HCT116 (cell line): ENCODE measurements at regions not wholly inside any gene's neighbourhood (a gene's known extent, or its start where the extent isn't known, plus 50 kb on each side); places are given as distances from the start of the nearest gene placed in this dataset.

ENCODE experiments used
- ATAC-seq: fragments of 200-7000 bp; cut with Tn5 transposase; 2 replicates; pipeline ENCODE4 v1.9.1; 2020; ENCODE audit warnings: mild to moderate bottlenecking, moderate library complexity
- BruUV-seq: library from RNA; stranded (reverse); fragments of 400-500 nt; replicated peaks from 2 replicates; lab custom pipeline; 2021; lab: Mats Ljungman, UMichigan
- CTCF ChIA-PET: fragments of 300-600 bp; sonication (Branson Sonifier 250); formaldehyde crosslinking; loops from one replicate; lab custom pipeline; 2021; ENCODE audit warnings: antibody characterized with exemption; lab: Charles Lee
- POLR2A ChIA-PET: fragments of 300-600, 350-600 bp; sonication (Branson Sonifier 250); formaldehyde crosslinking; loops from one replicate; lab custom pipeline; 2021; ENCODE audit warnings: antibody characterized with exemption; lab: Charles Lee
- RAD21 ChIA-PET, 2 experiments: fragments of 300-600 bp; sonication (Branson Sonifier 250); formaldehyde crosslinking; loops; one replicate each; lab custom pipeline; 2023; ENCODE audit warnings: low total read pairs in 2 of 2; ENCODE audit not compliant: uncharacterized antibody in 2 of 2, unreplicated experiment in 2 of 2, low non-redundant PET in 1 of 2; lab: Charles Lee
- DNase-seq: peaks from one replicate; pipeline ENCODE4 v3.0.0-alpha.2; 2010; ENCODE audit warnings: low read depth, low spot score
- H2AFZ ChIP-seq: fragments of 200-600 bp; shearing (Covaris generic), sonication (generic); 2 replicates; pipeline ENCODE4 v1.6.1; 2017; ENCODE audit warnings: low read depth, mixed run types, mixed read lengths, antibody characterized with exemption, low read length; ENCODE audit not compliant: poor library complexity, severe bottlenecking
- H3K27ac ChIP-seq: 2 replicates; pipeline ENCODE4 v1.5.1; 2012; ENCODE audit warnings: low read depth, low read length
- H3K27me3 ChIP-seq: fragments of 200-600 bp; sonication (generic); 2 replicates; pipeline ENCODE4 v1.6.1; 2016; ENCODE audit warnings: mixed run types, low read length, mixed read lengths; ENCODE audit not compliant: insufficient read depth
- H3K36me3 ChIP-seq, 2 experiments: fragments of 200-500 bp in 1 of 2; fragments of 200-600 bp in 1 of 2; sonication (Bioruptor generic) in 1 of 2; sonication (generic) in 1 of 2; 2 replicates each; pipeline versions ENCODE4 v1.5.1 to v1.6.1; 2014 to 2016; ENCODE audit warnings: low read length in 2 of 2, inconsistent platforms in 1 of 2, mixed read lengths in 1 of 2, mixed run types in 1 of 2; ENCODE audit not compliant: insufficient read depth in 2 of 2, control insufficient read depth in 1 of 2
- H3K4me1 ChIP-seq, 2 experiments: fragments of 200-600 bp in 1 of 2; sonication (generic) in 1 of 2; 2 replicates each; pipeline versions ENCODE4 v1.5.1 to v1.6.1; 2012 to 2017; ENCODE audit warnings: low read length in 2 of 2, inconsistent platforms in 1 of 2, mild to moderate bottlenecking in 1 of 2, mixed read lengths in 1 of 2, mixed run types in 1 of 2, moderate library complexity in 1 of 2; ENCODE audit not compliant: insufficient read depth in 2 of 2, control insufficient read depth in 1 of 2
- H3K4me2 ChIP-seq: fragments of 200-600 bp; sonication (generic); 2 replicates; pipeline ENCODE4 v1.6.1; 2017; ENCODE audit warnings: mixed run types, low read length, mixed read lengths
- H3K4me3 ChIP-seq, 2 experiments: fragments of 200-600 bp in 1 of 2; sonication (generic) in 1 of 2; replicated peaks in 1 of 2; 2 replicates each; pipeline ENCODE4 v1.5.1; 2011 to 2016; ENCODE audit warnings: low read length in 2 of 2, control low read depth in 1 of 2, low read depth in 1 of 2, mild to moderate bottlenecking in 1 of 2, mixed read lengths in 1 of 2, mixed run types in 1 of 2
- H3K79me2 ChIP-seq: fragments of 200-600 bp; sonication (generic); 2 replicates; pipeline ENCODE4 v1.6.1; 2017; ENCODE audit warnings: mild to moderate bottlenecking, mixed run types, low read length, moderate library complexity, mixed read lengths; ENCODE audit not compliant: insufficient read depth
- H3K9ac ChIP-seq: fragments of 200-600 bp; sonication (generic); 2 replicates; pipeline ENCODE4 v1.6.1; 2016; ENCODE audit warnings: low read length, mixed read lengths
- H3K9me2 ChIP-seq: fragments of 200-600 bp; sonication (generic), shearing (Covaris generic); 2 replicates; pipeline ENCODE4 v1.6.1; 2017; ENCODE audit warnings: mixed run types, mild to moderate bottlenecking, moderate library complexity; ENCODE audit not compliant: insufficient read depth
- H3K9me3 ChIP-seq, 2 experiments: fragments of 200-500 bp in 1 of 2; fragments of 200-600 bp in 1 of 2; sonication (Bioruptor generic) in 1 of 2; sonication (generic) in 1 of 2; 2 replicates each; pipeline ENCODE4 v1.6.1; 2014 to 2017; ENCODE audit warnings: low read length in 2 of 2, mixed read lengths in 2 of 2, inconsistent platforms in 1 of 2, low read depth in 1 of 2, mild to moderate bottlenecking in 1 of 2, mixed run types in 1 of 2, moderate library complexity in 1 of 2; ENCODE audit not compliant: control insufficient read depth in 1 of 2, insufficient read depth in 1 of 2
- H4K20me1 ChIP-seq: fragments of 200-600 bp; sonication (generic), shearing (Covaris generic); 2 replicates; pipeline ENCODE4 v1.6.1; 2017; ENCODE audit warnings: mixed run types, mild to moderate bottlenecking, moderate library complexity; ENCODE audit not compliant: insufficient read depth
- CBX3 ChIP-seq: IDR thresholded peaks from 2 replicates; pipeline ENCODE4 v1.6.1; 2012; ENCODE audit warnings: low read depth
- EGR1 ChIP-seq: IDR thresholded peaks from 2 replicates; pipeline ENCODE4 v1.6.1; 2012; ENCODE audit warnings: low read depth
- ELF1 ChIP-seq: IDR thresholded peaks from 2 replicates; pipeline ENCODE4 v1.6.1; 2012; ENCODE audit warnings: low read depth, borderline replicate concordance
- EZH2 ChIP-seq: fragments of 200-600 bp; sonication (generic); IDR thresholded peaks from 2 replicates; pipeline ENCODE4 v1.6.1; 2017; ENCODE audit warnings: antibody characterized with exemption, mixed run types
- EZH2phosphoT487 ChIP-seq: fragments of 200-600 bp; IDR thresholded peaks from 2 replicates; pipeline ENCODE4 v1.6.1; 2018; ENCODE audit warnings: antibody characterized with exemption, borderline replicate concordance
- FOSL1 ChIP-seq: IDR thresholded peaks from 2 replicates; pipeline ENCODE4 v1.6.1; 2012; ENCODE audit warnings: low read depth
- JUND ChIP-seq: IDR thresholded peaks from 2 replicates; pipeline ENCODE4 v1.6.1; 2012
- POLR2A ChIP-seq: IDR thresholded peaks from 2 replicates; pipeline ENCODE4 v1.7.0; 2011; ENCODE audit warnings: borderline replicate concordance; ENCODE audit not compliant: insufficient read depth, insufficient read length; ENCODE audit errors: extremely low read depth
- POLR2AphosphoS5 ChIP-seq: IDR thresholded peaks from 2 replicates; pipeline ENCODE4 v1.6.1; 2011; ENCODE audit warnings: mild to moderate bottlenecking, low read depth, low read length, moderate library complexity
- RAD21 ChIP-seq: IDR thresholded peaks from 2 replicates; pipeline ENCODE4 v1.6.1; 2012; ENCODE audit warnings: low read depth, mild to moderate bottlenecking
- SIN3A ChIP-seq: IDR thresholded peaks from 2 replicates; pipeline ENCODE4 v1.6.1; 2012; ENCODE audit warnings: low read depth
- SP1 ChIP-seq: IDR thresholded peaks from 2 replicates; pipeline ENCODE4 v1.6.1; 2012; ENCODE audit warnings: low read depth
- YY1 ChIP-seq: IDR thresholded peaks from 2 replicates; pipeline ENCODE4 v1.6.1; 2011; ENCODE audit warnings: low read length, low read depth, moderate library complexity, mild to moderate bottlenecking; ENCODE audit not compliant: insufficient replicate concordance; ENCODE audit errors: extremely low read depth
- ZNF274 ChIP-seq: fragments of 200-500 bp; sonication (Bioruptor generic); IDR thresholded peaks from 2 replicates; pipeline ENCODE4 v1.6.1; 2014; ENCODE audit warnings: mild to moderate bottlenecking, low read depth, low read length, inconsistent platforms
- intact Hi-C: fragments of 100-400 bp; cut with micrococcal nuclease; formaldehyde crosslinking; loops from 2 replicates; pipeline ENCODE4 v1.10.0; 2022
- TF ChIP-seq, protein P1 (sequence below): IDR thresholded peaks from 2 replicates; pipeline ENCODE4 v1.6.1; 2012
- TF ChIP-seq, protein P2 (sequence below): IDR thresholded peaks from 2 replicates; pipeline ENCODE4 v1.6.1; 2012
- TF ChIP-seq, protein P3 (sequence below), 3 experiments: fragments of 200-600 bp in 1 of 3; sonication (generic) in 1 of 3; IDR thresholded peaks in 2 of 3; conservative IDR thresholded peaks in 1 of 3; 2 replicates each; pipeline ENCODE4 v1.5.1; 2012 to 2017; ENCODE audit warnings: low read depth in 2 of 3, low read length in 2 of 3, antibody characterized with exemption in 1 of 3, borderline replicate concordance in 1 of 3, control low read depth in 1 of 3, mild to moderate bottlenecking in 1 of 3, mixed read lengths in 1 of 3, mixed run types in 1 of 3, moderate library complexity in 1 of 3; ENCODE audit not compliant: insufficient read depth in 1 of 3

DNA sequence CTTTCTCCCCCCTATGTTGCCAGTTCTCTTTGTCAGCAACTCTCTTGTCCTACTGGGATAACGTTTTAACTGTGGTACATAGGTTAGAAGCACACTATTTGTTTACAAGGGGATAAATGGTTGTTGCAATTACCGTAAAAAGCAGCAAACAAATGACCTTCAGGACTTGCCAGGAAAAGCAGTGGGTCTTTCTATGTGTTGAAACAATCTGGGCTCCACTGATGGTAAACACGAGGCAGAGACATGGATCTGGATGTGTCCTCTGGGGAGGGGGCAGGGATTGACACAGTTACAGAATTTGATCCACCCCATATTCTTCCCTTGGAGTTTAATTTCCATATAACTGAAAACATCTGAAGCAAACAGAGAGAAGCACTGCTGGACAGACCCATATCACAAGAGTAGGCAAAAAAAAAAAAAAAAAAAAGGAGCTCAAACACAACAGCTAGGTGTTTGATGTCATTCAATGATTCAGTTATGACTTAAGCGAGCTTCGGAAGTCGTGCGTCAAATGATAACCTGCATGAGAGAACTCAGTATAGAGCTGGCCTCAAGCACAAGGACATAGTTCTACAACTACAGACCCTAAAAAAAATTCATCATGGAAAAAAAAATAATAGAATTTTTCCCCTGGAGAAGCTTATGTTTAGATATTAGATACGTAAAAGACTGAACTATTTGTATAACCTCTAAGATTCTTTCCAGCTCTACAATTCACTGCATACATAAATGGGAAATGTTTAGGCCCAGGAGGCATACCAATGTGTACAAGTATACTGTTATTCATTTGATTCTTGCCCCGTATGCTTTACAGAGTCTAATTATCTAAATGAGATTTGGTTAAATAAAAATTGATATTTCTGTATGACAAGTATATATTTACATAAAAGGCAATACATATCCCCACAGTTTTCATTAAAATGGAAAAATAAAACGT is 127.7 kb downstream of the ALDH8A1 start (continued):
- no peak for TF ChIP-seq EZH2
- no peak for TF ChIP-seq SP1

- ATAC-seq = no peak
- Histone ChIP-seq H2AFZ (no peak overlapping the region), H3K9me2 (no peaks in the 10 kb centered on the region), H3K9ac (no peak overlapping the region), H3K36me3 (no peaks in the 10 kb centered on the region), H3K4me3 (no peak overlapping the region), H3K27me3 (no peaks in the 10 kb centered on the region), H3K79me2 (no peaks in the 10 kb centered on the region), H3K4me2 (no peak overlapping the region), H3K27ac (no peak overlapping the region), H4K20me1 (no peaks in the 10 kb centered on the region), H3K9me3 (no peaks in the 10 kb centered on the region), H3K4me1 (peaks cover 0 to 5% of the 10 kb centered on the region in 2 experiments; a peak in 1 of 4 replicates)
- intact Hi-C loops = no loop called here
- CTCF ChIA-PET = interaction anchor here (2.8 kb wide), 1 partner anchor 119 kb away, joined by 25 read pairs; no protein-coding TSS in a partner anchor
- BruUV-seq = no TSS peak
- POLR2A ChIA-PET = no interaction called here
- TF ChIP-seq EZH2 (no peak), JUND (no peak), EGR1 (no peak), ZNF274 (no peak), POLR2A (no peak), RAD21 (no peak), POLR2AphosphoS5 (no peak), ELF1 (no peak), FOSL1 (no peak), CBX3 (no peak), EZH2phosphoT487 (no peak), SIN3A (no peak), YY1 (no peak)
- TF ChIP-seq, protein P1, sequence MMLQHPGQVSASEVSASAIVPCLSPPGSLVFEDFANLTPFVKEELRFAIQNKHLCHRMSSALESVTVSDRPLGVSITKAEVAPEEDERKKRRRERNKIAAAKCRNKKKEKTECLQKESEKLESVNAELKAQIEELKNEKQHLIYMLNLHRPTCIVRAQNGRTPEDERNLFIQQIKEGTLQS = no peak
- TF ChIP-seq, protein P2, sequence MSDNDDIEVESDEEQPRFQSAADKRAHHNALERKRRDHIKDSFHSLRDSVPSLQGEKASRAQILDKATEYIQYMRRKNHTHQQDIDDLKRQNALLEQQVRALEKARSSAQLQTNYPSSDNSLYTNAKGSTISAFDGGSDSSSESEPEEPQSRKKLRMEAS = no peak
- TF ChIP-seq, protein P3, sequence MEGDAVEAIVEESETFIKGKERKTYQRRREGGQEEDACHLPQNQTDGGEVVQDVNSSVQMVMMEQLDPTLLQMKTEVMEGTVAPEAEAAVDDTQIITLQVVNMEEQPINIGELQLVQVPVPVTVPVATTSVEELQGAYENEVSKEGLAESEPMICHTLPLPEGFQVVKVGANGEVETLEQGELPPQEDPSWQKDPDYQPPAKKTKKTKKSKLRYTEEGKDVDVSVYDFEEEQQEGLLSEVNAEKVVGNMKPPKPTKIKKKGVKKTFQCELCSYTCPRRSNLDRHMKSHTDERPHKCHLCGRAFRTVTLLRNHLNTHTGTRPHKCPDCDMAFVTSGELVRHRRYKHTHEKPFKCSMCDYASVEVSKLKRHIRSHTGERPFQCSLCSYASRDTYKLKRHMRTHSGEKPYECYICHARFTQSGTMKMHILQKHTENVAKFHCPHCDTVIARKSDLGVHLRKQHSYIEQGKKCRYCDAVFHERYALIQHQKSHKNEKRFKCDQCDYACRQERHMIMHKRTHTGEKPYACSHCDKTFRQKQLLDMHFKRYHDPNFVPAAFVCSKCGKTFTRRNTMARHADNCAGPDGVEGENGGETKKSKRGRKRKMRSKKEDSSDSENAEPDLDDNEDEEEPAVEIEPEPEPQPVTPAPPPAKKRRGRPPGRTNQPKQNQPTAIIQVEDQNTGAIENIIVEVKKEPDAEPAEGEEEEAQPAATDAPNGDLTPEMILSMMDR (IDR thresholded peaks at IDR 0.05 in 2 of 3, conservative IDR thresholded peaks at IDR 0.05 in 1 of 3; ENCODE audit: borderline replicate concordance in 1 of 3, insufficient read depth in 1 of 3, low read depth in 2 of 3, low read length in 2 of 3) = no peak
- RAD21 ChIA-PET = interaction anchor here in 1 of 2 experiments (0.5 kb wide), 1 partner anchor 595 kb away, joined by 3 read pairs; no protein-coding TSS in a partner anchor
- no peak for DNase-seq
Measured at GRCh38 chr6:134821397-134821796, 128.5 kb downstream of the ALDH8A1 start.
